Brain microvascular endothelial cell (primary cell): ENCODE measurements at regions not wholly inside any gene's neighbourhood (a gene's known extent, or its start where the extent isn't known, plus 50 kb on each side); places are given as distances from the start of the nearest gene placed in this dataset.

Source experiments
- DNase-seq: peaks from one replicate; pipeline ENCODE4 v3.0.0-alpha.2; 2020
- H3K27ac ChIP-seq: fragments of 250-450 bp; sonication (Bioruptor Pico); 2 replicates; pipeline ENCODE4 v1.5.1; 2020; ENCODE audit warnings: mild to moderate bottlenecking, moderate library complexity
- H3K27me3 ChIP-seq: fragments of 250-450 bp; sonication (Bioruptor Pico); replicated peaks from 2 replicates; pipeline ENCODE4 v1.5.1; 2020; ENCODE audit warnings: mild to moderate bottlenecking
- H3K36me3 ChIP-seq: fragments of 250-450 bp; sonication (Bioruptor Pico); replicated peaks from 2 replicates; pipeline ENCODE4 v1.5.1; 2020; ENCODE audit warnings: mild to moderate bottlenecking
- H3K4me3 ChIP-seq: 2 replicates; pipeline ENCODE4 v1.5.1; 2011; ENCODE audit warnings: low read depth, mild to moderate bottlenecking, control low read depth, low read length, moderate library complexity
- CTCF ChIP-seq: IDR thresholded peaks from 2 replicates; pipeline ENCODE4 v1.5.1; 2011; ENCODE audit warnings: low read depth, mild to moderate bottlenecking, moderate library complexity, low read length, control low read depth, inconsistent platforms; ENCODE audit errors: missing control alignments
- in situ Hi-C: cut with HindIII; loops from 2 replicates; pipeline ENCODE4 v1.10.0; 2017; ENCODE audit warnings: low sequenced_read_pairs, low pct_ligation_motif_present

- H3K27ac ChIP-seq, result no peak overlapping the region
- no peak for TF ChIP-seq CTCF
- in situ Hi-C loops, result no loop called here
- no peaks in the 10 kb centered on the region for H3K36me3 ChIP-seq
- no peaks in the 10 kb centered on the region for H3K27me3 ChIP-seq
- DNase-seq, result peak; percentile 45
- H3K4me3 ChIP-seq, result no peak overlapping the region
These were observed 98.5 kb upstream of the TMPO start for GRCh38 chr12:98416845-98417244.

- no peak for DNase-seq
- Histone ChIP-seq H3K4me3 (no peak overlapping the region), H3K36me3 (no peaks in the 10 kb centered on the region), H3K27me3 (no peaks in the 10 kb centered on the region), H3K27ac (no peak overlapping the region)
- TF ChIP-seq CTCF, result no peak
- in situ Hi-C loops, result no loop called here
These were observed 98.1 kb upstream of the TMPO start for GRCh38 chr12:98417266-98417665.

- Histone ChIP-seq H3K27ac (peak overlapping the region; percentile 59), H3K4me3 (peak overlapping the region; percentile 24), H3K36me3 (no peaks in the 10 kb centered on the region), H3K27me3 (no peaks in the 10 kb centered on the region)
- peak; percentile 95 for DNase-seq
- no peak for TF ChIP-seq CTCF
- in situ Hi-C loops, result no loop called here
These were observed 96.9 kb upstream of the TMPO start for GRCh38 chr12:98418357-98419075.

- Histone ChIP-seq H3K36me3 (no peaks in the 10 kb centered on the region), H3K4me3 (peak overlapping the region; percentile 24), H3K27ac (peak overlapping the region; percentile 59), H3K27me3 (no peaks in the 10 kb centered on the region)
- no peak for DNase-seq
- in situ Hi-C loops, result no loop called here
- no peak for TF ChIP-seq CTCF
These were observed 96.2 kb upstream of the TMPO start for GRCh38 chr12:98419081-98419794.

GRCh38 chr12:98419795-98420404, 95.5 kb upstream of the TMPO start:
- no peak for TF ChIP-seq CTCF
- H3K27me3 ChIP-seq, result no peaks in the 10 kb centered on the region
- no peaks in the 10 kb centered on the region for H3K36me3 ChIP-seq
- no peak overlapping the region for H3K27ac ChIP-seq
- no peak overlapping the region for H3K4me3 ChIP-seq
- in situ Hi-C loops, result no loop called here
- no peak for DNase-seq
